Suprapubic skin (tissue), 3 donors: ENCODE measurements at regions not wholly inside any gene's neighbourhood (a gene's known extent, or its start where the extent isn't known, plus 50 kb on each side); places are given as distances from the start of the nearest gene placed in this dataset.

ENCODE experiments used
- POLR2A ChIP-seq, 2 donors: fragments of 450-650 bp; IDR thresholded peaks; one replicate each; pipeline ENCODE4 v1.6.1; 2017; ENCODE audit warnings: antibody characterized with exemption in 2 of 2, mild to moderate bottlenecking in 2 of 2, moderate library complexity in 2 of 2
- TF ChIP-seq, protein P1 (sequence below), 2 donors: fragments of 200-600 bp in 1 of 2; fragments of 450-650 bp in 1 of 2; sonication (generic) in 1 of 2; IDR thresholded peaks; one replicate each; pipeline ENCODE4 v1.5.1; 2016 to 2019; ENCODE audit warnings: antibody characterized with exemption in 2 of 2, mild to moderate bottlenecking in 1 of 2, moderate library complexity in 1 of 2

DNA sequence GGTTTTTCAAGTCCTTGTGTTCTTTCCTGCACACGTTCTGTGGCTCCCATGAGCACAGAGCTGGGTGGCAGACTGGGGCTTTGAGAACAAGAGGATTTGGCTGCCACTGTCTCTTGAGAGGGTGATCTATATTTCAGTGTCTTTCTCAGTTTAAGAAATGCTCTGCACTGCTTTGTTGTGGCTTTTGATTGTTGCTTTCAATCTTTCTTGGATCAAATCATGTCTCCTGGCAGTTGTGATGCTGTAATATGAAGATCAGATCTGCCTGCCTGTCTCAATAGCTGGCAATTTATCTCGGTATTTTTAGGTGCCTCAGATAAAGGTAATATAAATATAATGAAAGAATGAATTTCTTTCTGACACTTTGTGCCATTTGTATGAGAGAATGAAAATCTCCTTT is 273.3 kb upstream of the LCORL start:
- TF ChIP-seq POLR2A (IDR thresholded peaks at IDR 0.05): no peak
- TF ChIP-seq, protein P1, sequence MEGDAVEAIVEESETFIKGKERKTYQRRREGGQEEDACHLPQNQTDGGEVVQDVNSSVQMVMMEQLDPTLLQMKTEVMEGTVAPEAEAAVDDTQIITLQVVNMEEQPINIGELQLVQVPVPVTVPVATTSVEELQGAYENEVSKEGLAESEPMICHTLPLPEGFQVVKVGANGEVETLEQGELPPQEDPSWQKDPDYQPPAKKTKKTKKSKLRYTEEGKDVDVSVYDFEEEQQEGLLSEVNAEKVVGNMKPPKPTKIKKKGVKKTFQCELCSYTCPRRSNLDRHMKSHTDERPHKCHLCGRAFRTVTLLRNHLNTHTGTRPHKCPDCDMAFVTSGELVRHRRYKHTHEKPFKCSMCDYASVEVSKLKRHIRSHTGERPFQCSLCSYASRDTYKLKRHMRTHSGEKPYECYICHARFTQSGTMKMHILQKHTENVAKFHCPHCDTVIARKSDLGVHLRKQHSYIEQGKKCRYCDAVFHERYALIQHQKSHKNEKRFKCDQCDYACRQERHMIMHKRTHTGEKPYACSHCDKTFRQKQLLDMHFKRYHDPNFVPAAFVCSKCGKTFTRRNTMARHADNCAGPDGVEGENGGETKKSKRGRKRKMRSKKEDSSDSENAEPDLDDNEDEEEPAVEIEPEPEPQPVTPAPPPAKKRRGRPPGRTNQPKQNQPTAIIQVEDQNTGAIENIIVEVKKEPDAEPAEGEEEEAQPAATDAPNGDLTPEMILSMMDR (IDR thresholded peaks at IDR 0.05): no peak
